ENCODE measurements at regions not wholly inside any gene's neighbourhood (a gene's known extent, or its start where the extent isn't known, plus 50 kb on each side); places are given as distances from the start of the nearest gene placed in this dataset.

GRCh38 chr1:79807816-79808215 lies 801.3 kb upstream of the ADGRL4 start:
- H3K4me3 ChIP-seq (ENCODE audit: low read depth, low read length): no peak overlapping the region
- TF ChIP-seq CTCF (IDR thresholded peaks at IDR 0.05; ENCODE audit: borderline replicate concordance, insufficient read depth, low read depth, low read length): no peak

- TF ChIP-seq CTCF (IDR thresholded peaks at IDR 0.05; ENCODE audit: borderline replicate concordance, insufficient read depth, low read depth, low read length): no peak
- H3K4me3 ChIP-seq (ENCODE audit: low read depth, low read length): no peak overlapping the region
These were observed 791.0 kb upstream of the ADGRL4 start for GRCh38 chr1:79797487-79797886.

GRCh38 chr1:79796434-79796833 lies 789.9 kb upstream of the ADGRL4 start:
- no peak overlapping the region for H3K4me3 ChIP-seq (ENCODE audit: low read depth, low read length)
- no peak for TF ChIP-seq CTCF (IDR thresholded peaks at IDR 0.05; ENCODE audit: borderline replicate concordance, insufficient read depth, low read depth, low read length)

GRCh38 chr1:79792219-79792930 lies 785.8 kb upstream of the ADGRL4 start:
- H3K4me3 ChIP-seq (ENCODE audit: low read depth, low read length): no peak overlapping the region
- TF ChIP-seq CTCF (IDR thresholded peaks at IDR 0.05; ENCODE audit: borderline replicate concordance, insufficient read depth, low read depth, low read length): no peak

GRCh38 chr1:79791488-79792218 lies 785.1 kb upstream of the ADGRL4 start:
- no peak overlapping the region for H3K4me3 ChIP-seq (ENCODE audit: low read depth, low read length)
- no peak for TF ChIP-seq CTCF (IDR thresholded peaks at IDR 0.05; ENCODE audit: borderline replicate concordance, insufficient read depth, low read depth, low read length)

GRCh38 chr1:79790950-79791349 lies 784.4 kb upstream of the ADGRL4 start:
- H3K4me3 ChIP-seq (ENCODE audit: low read depth, low read length): no peak overlapping the region
- TF ChIP-seq CTCF (IDR thresholded peaks at IDR 0.05; ENCODE audit: borderline replicate concordance, insufficient read depth, low read depth, low read length): no peak

GRCh38 chr1:79787631-79788030 lies 781.1 kb upstream of the ADGRL4 start:
- H3K4me3 ChIP-seq (ENCODE audit: low read depth, low read length): no peak overlapping the region
- TF ChIP-seq CTCF (IDR thresholded peaks at IDR 0.05; ENCODE audit: borderline replicate concordance, insufficient read depth, low read depth, low read length): no peak

Measured in GM12875 (cell line).